NCI-H2227 (cell line): ENCODE measurements at regions not wholly inside any gene's neighbourhood (a gene's known extent, or its start where the extent isn't known, plus 50 kb on each side); places are given as distances from the start of the nearest gene placed in this dataset.
"Not testable (repeated sequence)": the region's sequence is repeated elsewhere in the genome, so short reads cannot be mapped to it uniquely, and the experiment has no call there.

Experiments used
- DNase-seq: peaks from one replicate; lab custom pipeline; 2025; ENCODE audit not compliant: unreplicated experiment; lab: John Stamatoyannopoulos, UW

GRCh38 chr22:48301421-48301820 is 1526.3 kb downstream of the BRD1 start:
- no peak for DNase-seq

DNA sequence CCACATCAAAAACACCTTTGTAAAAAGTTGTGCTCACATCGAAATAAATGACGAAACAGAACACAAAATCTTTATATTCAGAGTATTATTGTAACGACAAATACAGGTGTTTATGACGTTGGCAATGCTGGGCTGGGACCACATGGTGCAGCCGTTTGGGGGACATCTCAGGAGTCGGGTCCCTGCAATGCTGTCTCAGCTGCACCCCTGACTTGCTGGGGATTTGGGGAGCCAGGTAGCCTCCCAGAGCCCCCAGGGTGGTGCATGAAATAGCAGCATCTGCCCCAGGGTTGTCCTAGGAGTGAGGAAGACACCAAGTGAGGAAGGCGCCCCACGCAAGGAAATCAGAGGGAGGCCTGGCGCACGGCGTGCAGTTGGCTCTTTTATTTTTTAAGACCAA is 1526.8 kb downstream of the BRD1 start:
- DNase-seq: no peak

- DNase-seq: no peak
These were observed 1527.9 kb downstream of the BRD1 start for GRCh38 chr22:48299801-48300200.

- no peak for DNase-seq
These were observed 1528.5 kb downstream of the BRD1 start for GRCh38 chr22:48299124-48299523.

- no peak for DNase-seq
These were observed 1530.4 kb downstream of the BRD1 start for GRCh38 chr22:48297296-48297695.

DNA sequence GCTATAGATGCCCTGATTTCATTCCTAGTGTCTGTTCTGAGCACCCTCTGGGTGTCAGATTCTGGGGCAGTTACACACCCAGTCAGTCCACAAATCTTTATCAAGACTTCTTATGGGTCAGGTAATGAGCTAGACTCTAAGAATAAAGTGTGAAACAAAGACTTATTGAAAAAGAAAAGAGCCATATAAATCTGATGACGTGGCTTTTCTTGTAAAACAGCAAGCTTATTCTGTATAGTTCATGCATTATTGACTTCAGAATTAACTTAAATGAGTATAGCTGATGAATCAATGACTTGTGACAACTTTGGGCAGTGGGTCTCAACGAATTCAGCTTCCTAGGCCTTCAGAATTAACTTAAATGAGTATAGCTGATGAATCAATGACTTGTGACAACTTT is 1527.5 kb downstream of the TBC1D22A start:
- DNase-seq: not testable (repeated sequence)

DNA sequence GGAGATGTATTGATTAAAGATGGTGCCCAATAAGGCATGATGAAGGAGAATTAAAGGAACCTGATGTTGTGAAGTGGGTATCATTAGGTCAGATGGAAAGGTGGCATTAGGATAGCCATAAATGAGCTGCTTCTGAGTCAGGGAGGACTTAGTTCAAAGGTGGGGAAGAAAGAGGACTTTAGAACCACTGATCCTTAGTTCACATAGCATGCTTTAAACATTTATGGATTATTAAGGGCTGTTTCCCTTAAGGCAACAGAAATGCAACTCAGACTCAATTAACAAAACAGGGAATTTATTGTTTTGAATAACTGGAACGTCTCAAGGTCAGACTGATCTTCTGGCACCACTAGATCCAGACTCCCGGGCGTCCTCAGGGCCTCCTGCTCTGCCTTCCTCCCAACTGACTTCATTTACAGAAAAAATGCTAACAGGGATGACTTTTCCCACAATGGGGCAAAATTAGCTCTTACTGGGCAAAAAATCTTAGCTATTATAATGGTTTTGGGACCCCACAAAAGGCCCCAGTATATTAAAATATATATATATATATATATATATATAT is 1526.0 kb downstream of the TBC1D22A start:
- DNase-seq: no peak

GRCh38 chr22:48287031-48287430 is 1524.6 kb downstream of the TBC1D22A start:
- no peak for DNase-seq

- DNase-seq: no peak
These were observed 1522.2 kb downstream of the TBC1D22A start for GRCh38 chr22:48284671-48285070.

DNA sequence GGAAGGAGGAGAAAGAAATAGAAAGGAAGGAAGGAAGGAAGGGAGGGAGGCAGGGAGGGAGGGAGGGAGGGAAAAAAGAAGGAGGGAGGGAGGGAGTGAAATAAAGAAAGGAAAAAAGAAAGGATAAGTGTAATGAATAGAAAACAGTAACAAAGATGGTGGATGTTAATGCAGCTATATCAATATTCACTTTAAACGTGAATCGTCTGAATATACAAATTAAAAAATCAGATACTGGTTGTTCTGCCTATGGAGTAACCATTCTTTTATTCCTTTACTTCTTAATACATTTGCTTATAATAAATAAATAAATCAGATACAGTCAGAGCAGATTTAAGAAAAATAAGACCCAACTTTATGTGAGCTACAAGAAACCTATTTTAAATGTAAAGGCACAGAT is 1520.4 kb downstream of the TBC1D22A start:
- no peak for DNase-seq

- DNase-seq: no peak
These were observed 1517.0 kb downstream of the TBC1D22A start for GRCh38 chr22:48279461-48279756.

- DNase-seq: no peak
These were observed 1516.4 kb downstream of the TBC1D22A start for GRCh38 chr22:48278620-48279460.

DNA sequence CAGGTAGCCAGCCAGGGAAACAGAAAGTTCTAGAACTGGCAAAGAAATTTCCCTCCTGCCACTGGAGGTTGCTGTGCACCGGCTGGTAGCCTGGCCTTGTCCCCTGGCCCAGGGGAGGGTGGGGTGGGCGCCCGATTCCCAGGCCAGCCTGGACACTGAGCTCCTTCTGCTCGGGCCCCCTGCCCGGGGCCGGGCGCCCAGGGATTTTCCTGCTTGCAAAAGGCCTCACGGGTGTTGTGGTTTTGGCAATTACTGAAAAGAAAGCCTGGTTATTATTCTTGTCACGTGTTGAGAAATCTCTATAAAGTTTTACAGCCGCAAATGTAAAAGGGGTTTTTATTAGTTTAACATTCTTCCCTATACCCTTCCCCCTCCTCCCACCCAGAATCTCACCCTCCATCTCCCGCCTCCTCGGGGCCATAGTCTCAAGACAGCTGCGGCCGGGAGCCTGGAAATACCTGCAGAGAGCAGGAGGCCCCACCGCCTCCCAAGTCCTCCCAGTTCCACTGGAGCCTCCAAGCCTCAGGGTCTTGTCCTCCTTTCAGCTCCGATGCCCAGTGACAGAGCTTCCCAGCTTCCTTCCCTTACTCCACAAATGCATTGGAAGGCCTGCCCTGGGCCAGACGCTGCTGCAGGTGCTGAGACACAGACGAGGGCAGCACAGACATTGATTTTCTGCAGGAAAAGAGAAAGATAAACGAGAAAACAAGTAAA is 1515.6 kb downstream of the TBC1D22A start:
- DNase-seq: no peak

GRCh38 chr22:48276994-48277867 is 1514.8 kb downstream of the TBC1D22A start:
- no peak for DNase-seq

DNA sequence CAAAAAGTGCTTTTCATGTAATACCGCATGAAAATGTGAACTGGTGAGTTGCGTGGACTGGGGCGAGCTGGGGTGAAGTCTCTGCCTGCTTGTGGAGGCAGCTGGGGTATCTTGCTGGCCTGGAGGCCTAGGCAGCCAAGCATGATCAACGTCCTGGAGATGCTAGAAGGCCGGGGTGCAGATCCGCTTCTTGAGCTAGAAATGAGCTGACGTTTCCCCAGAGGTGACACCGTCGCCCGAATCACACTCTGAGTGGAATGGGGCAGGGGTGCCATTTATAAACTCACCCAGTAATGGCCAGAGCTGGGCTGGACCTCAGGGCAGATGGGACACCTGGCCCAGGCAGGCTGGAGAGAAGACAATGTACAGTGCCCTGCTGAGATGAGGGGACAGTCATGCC is 1513.0 kb downstream of the TBC1D22A start:
- no peak for DNase-seq

DNA sequence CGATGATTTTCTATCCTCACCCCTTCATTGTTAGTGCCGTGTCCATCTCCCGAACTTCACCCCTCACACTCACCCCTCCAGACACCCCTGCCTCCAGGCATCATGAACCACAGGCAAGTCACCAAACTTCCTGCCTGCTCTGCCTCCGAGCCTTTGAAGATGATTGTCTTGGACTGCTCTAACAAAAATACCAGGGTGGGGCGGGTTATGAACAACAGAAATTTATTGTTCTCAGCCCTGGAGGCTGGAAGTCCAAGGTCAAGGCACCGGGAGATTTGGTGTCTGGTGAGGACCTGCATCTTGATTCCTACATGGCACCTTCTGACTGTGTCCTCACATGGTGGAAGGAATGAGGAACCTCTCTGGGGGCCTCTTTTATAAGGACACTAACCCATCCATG is 1508.3 kb downstream of the TBC1D22A start:
- no peak for DNase-seq

DNA sequence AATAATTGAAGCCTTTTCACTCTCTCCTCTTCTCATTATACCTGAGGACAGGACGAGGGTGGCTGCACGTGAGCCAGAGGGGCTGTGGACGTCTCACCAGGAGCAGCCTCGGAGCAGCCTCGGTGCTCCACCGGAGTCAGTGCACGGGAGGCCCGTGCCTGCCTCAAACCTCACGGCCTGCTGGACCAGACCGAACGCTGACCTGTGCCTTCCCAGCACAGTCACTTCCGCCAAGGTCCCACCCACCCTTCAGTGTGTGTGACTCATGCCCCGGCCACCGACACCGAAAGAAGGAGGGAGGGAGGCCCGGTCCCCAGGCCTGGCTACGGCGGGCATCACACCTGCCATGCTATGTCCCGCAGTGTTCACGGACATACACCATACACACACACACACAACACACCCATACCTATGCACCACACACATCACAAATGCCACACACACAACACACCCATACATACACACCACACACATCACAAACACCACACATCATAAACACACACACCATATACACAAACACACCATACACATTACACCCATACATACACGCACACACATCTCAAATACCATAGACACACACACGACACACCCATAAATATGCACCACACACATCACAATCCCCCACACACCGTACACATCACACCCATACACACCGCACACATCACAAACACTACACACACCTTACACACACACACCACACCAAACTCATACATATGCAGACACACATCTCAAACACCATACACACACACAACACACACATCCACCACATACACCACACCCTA is 1506.5 kb downstream of the TBC1D22A start:
- DNase-seq: no peak

GRCh38 chr22:48268293-48268692 is 1505.8 kb downstream of the TBC1D22A start:
- DNase-seq: no peak

GRCh38 chr22:48267681-48268080 is 1505.2 kb downstream of the TBC1D22A start:
- no peak for DNase-seq

DNA sequence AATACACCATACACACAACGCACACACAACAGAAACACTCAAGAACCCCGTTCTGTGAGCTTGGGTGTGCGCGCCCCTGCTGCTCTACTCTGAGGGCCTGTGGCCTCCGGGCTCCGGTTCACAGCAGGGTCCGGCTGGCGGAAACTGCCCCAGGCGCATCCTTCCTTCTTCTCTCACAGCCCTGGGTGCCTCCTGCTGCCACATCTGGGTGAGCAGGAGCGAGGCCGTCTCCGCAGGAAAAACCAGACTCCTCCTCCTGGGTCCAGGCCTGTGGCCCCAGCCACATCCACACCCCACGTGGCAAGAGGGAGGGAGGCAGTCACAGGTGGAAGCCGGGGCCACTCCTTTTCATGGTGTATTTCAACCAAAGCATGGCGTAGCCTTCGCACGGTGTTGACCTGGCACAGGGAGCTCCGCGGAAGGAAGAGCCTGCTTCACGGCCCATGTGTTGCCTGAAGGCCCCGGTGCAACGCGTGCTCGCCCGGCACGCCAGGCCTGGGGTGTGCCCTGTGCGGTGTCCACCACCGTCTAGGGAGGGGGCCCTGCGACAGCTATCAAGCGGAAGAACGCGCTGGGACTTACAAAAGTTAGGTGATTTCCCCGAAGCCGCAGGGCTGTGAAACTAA is 1502.7 kb downstream of the TBC1D22A start:
- no peak for DNase-seq
